HG02981 (cell line): ENCODE measurements at regions not wholly inside any gene's neighbourhood (a gene's known extent, or its start where the extent isn't known, plus 50 kb on each side); places are given as distances from the start of the nearest gene placed in this dataset.

Experiments
- ATAC-seq: cut with Tn5 transposase; IDR thresholded peaks from one replicate; pipeline ENCODE4 v1.9.1; 2021; ENCODE audit warnings: mild to moderate bottlenecking, moderate library complexity; ENCODE audit not compliant: unreplicated experiment

- no peak for ATAC-seq
Observed at GRCh38 chr12:69059465-69060457, 126.8 kb upstream of the CPM start.

GRCh38 chr12:69061574-69061973 is 128.6 kb upstream of the CPM start:
- no peak for ATAC-seq

- ATAC-seq, result no peak
Observed at GRCh38 chr12:69062621-69063237, 129.8 kb upstream of the CPM start.

GRCh38 chr12:69064734-69065443 is 131.9 kb upstream of the CPM start:
- no peak for ATAC-seq

DNA sequence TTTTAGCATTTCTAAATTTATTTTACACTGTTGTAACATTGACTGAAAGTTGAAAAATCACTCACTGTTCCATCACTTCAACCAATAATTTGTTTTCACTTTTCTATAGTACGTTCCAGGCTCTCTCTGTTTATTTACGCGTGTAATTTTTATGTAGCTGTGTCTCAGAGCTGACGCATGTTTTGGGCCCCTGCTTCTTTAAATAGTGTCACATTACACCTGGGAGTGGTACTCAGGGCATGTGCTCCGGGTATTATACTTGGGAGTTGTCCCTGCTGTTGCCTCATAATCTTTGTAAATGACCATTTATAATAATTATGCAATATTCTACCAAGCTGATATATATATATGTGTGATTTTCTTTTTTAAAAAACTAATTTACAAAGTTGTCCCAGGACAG is 132.8 kb upstream of the CPM start:
- ATAC-seq, result no peak

DNA sequence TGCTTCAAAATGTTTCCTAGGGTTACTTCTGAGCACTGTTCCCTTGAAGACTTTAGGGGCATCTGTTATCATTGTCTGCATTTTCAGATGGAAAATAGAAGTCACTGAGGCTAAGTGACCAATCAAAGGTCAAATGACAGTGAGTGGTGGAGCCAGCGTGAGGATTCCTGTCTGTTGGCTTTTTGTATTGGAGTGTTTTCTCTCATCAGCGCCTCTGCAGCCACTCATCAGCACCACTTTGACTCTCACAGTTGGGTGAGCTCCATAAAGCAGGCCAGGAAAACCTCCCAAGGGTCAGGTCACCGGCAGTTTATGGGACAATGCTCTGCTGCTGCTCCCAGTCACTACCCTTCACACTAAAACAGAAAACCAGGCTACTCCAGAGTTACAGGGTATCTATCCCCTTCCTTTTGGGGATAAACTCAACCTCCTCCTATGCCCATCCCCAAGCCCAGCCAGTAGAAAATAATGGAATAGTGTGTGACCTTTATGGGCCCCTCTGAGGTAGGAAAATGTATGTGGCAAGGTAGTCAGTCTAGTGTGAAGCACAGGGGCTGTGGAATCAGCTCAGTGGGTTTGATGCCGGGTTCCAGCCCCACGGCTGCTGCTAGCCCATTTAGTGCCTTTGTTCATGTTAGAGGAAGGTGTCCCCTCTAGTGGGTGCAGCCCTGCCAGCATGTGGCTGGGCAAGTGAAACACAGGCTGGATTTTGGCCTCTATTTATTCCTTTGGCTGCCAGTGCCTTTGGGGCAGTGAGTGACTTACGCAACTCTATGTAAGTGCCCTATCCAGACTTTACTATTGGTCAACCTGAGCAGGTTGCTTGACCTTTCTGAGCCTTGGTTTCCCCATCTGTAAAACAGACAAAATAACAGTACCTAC is 133.8 kb upstream of the CPM start:
- ATAC-seq, result no peak

GRCh38 chr12:69067713-69068112 is 134.7 kb upstream of the CPM start:
- ATAC-seq, result no peak

GRCh38 chr12:69068448-69068847 is 135.5 kb upstream of the CPM start:
- no peak for ATAC-seq

GRCh38 chr12:69069479-69069878 is 136.5 kb upstream of the CPM start:
- ATAC-seq, result no peak

DNA sequence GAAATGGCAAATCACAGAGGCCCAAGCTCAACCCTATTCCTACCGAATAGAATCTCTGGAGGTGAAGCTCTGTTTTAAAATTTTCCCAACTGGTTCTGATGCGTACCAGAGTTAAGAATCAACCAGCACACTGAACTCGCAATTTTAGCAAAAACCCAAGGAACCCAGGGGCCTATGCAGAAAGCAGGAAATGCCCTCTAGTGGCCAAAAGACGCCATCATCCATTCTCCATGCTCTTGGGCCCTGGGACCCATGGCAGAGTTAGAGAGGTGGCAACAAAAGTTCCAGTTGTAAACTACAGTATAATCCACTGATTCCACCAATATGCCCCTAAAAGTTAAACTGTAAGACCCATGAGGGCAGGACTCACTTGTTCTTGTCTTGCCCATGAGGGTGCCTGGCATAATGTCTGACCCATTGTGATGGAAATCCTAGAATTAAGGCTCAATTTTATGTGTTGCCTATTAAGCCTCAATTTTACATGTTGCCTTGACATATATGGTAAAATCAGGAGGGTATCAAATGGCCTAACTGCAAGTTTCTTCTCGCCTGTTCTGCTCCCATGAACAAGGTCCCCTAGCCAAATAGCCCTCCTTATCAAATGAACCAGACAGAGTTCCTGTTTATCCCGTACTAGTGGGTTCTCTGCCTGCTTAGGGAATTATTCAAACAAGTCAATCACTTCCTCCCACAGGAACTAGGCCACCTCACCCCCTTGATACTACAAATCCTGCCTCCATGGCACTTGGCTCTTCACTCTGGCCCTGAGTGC is 137.5 kb upstream of the CPM start:
- peak; percentile 90 for ATAC-seq

GRCh38 chr12:69071091-69071370 is 138.1 kb upstream of the CPM start:
- ATAC-seq, result no peak

- ATAC-seq, result no peak
Observed at GRCh38 chr12:69073035-69073434, 140.1 kb upstream of the CPM start.

DNA sequence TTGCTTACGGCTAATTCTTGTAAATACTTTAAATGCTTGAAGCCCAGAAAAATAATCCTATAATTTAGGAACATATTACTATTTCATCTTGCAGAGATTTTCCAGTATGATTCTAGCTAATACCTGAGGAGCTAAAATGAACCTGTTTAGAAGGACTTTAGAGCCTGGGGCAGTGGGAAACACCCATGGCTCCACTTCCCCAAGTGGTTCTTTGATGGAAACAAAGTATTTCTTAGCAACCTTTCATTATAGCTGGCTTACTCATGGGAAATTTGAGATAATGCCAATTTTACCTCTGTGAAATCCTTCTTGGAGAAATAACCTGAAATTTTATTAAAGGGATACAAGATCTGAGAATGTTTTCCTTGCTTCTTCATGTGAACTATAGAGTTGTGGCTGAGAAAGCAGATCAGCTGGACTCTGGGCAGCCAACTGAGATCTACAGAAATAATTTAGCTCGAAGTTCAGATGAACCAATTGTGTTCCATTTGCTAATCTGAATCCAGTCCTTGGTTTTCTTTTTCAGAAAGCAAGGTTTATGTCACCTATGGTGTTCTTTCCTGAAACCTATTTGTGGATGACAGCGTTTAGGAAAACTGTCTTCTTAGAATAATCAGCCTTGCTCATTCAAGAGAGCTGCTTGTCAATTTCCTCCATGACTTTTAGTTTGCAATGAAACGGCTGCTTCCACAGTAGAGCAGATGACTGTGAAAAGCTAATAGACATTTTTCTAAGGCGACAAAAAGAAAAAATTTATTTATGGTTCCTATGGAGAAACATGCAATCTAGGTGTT is 141.8 kb upstream of the CPM start:
- no peak for ATAC-seq

DNA sequence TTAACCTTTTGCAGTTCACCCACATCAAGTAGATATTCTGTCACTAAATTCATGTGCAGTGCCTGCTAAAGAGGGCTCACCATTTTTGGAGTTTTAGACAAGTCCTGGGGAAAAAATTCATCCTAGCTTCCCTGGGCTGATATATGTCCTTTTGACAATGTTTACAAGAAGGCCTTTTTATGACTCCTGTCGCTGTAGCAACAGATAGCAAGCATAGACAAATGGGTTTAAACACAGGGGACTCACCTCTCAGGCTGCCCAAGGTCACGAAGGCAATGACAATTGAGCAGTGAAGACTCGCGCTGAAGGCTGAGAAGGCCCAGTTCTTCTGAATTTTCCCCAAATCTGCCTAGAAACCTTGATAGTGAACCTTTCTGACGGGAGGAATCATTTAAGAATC is 150.7 kb upstream of the CPM start:
- ATAC-seq, result no peak

- no peak for ATAC-seq
Observed at GRCh38 chr12:69084816-69085378, 151.9 kb upstream of the CPM start.

- no peak for ATAC-seq
Observed at GRCh38 chr12:69085852-69086251, 152.9 kb upstream of the CPM start.

DNA sequence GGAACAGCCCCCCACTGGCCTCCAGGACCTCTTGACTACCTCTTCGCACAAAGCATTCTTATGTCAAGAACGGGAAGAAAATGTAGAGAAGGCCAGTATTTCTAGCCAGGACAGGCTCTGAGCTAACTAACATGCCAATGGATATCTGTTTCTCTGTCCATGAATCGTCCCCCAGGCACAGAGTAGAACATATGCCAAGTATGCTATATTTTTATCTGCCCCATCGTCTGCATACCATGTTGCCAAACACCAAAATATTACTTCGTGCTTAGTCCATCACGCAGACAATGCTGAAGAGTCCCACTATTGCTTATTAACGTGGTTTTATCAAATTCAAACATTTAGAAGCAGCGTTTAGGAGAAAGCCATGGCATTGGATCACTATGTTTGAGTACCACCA is 151.4 kb upstream of the CPSF6 start:
- no peak for ATAC-seq

- no peak for ATAC-seq
Observed at GRCh38 chr12:69090722-69091121, 148.6 kb upstream of the CPSF6 start.

DNA sequence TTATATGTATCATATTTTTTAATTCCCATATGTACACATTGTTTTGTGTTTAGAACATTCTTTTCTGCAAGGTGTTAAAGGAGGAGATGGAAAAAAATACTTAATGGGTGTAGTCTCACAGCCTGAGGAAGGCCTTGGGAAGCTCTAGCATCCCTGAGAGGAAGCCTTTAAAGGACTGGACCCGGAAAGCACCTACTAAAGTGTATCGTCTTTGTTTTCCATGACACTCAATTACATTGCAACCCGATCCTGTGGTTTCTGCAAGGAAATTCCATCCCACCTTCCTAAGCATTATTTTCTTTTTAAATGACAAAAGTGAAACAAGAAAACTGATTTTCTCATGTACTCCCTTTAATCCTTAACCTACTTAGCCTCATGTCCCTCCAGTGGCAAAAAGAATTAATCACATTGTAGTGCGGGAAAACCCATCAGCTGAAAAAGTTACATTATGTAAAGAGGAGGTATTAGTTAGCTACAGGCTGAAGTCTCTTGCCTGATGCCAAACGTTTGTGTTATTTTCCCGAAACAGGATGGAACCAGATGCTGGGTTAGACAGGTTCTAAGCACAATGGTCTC is 147.8 kb upstream of the CPSF6 start:
- ATAC-seq, result no peak
